Prostate gland (tissue), 2 donors: ENCODE measurements at regions not wholly inside any gene's neighbourhood (a gene's known extent, or its start where the extent isn't known, plus 50 kb on each side); places are given as distances from the start of the nearest gene placed in this dataset.
"Not testable (repeated sequence)": the region's sequence is repeated elsewhere in the genome, so short reads cannot be mapped to it uniquely, and the experiment has no call there.

Source experiments
- DNase-seq: peaks from one replicate; pipeline ENCODE4 v3.0.0-alpha.2; 2019; ENCODE audit warnings: low spot score
- H3K27ac ChIP-seq, 2 donors: fragments of 200-600 bp; sonication (generic); 2 replicates each; pipeline ENCODE4 v1.5.1; 2017 to 2019
- H3K27me3 ChIP-seq: fragments of 200-600 bp; sonication (generic); replicated peaks from 2 replicates; pipeline ENCODE4 v1.5.1; 2019; ENCODE audit not compliant: insufficient read depth
- H3K36me3 ChIP-seq, 2 donors: fragments of 200-600 bp; sonication (generic); 1 replicate in 1 of 2; 2 replicates in 1 of 2; pipeline versions ENCODE4 v1.5.1 to v1.8.1; 2017 to 2019
- H3K4me1 ChIP-seq: fragments of 200-600 bp; sonication (generic); replicated peaks from 2 replicates; pipeline ENCODE4 v1.5.1; 2019
- H3K4me3 ChIP-seq, 2 donors: fragments of 200-600 bp; sonication (generic); 2 replicates each; pipeline ENCODE4 v1.5.1; 2017 to 2019
- H3K9me3 ChIP-seq: fragments of 200-600 bp; sonication (generic); 2 replicates; pipeline ENCODE4 v1.5.1; 2017
- CTCF ChIP-seq, 4 experiments: fragments of 200-600 bp in 2 of 4; fragments of 450-650 bp in 2 of 4; sonication (generic) in 2 of 4; IDR thresholded peaks; 1 replicate in 3 of 4; 2 replicates in 1 of 4; pipeline ENCODE4 v1.5.1; 2016 to 2019; ENCODE audit warnings: antibody characterized with exemption in 4 of 4, mild to moderate bottlenecking in 2 of 4, moderate library complexity in 2 of 4
- POLR2A ChIP-seq: fragments of 450-650 bp; IDR thresholded peaks from one replicate; pipeline ENCODE4 v1.6.1; 2016; ENCODE audit warnings: antibody characterized with exemption, mild to moderate bottlenecking
- POLR2AphosphoS5 ChIP-seq: sonication (generic); formaldehyde crosslinking; IDR thresholded peaks from one replicate; pipeline ENCODE4 v1.6.1; 2017; ENCODE audit warnings: antibody characterized with exemption
- WGBS: methylation state at CpG from one replicate; pipeline ENCODE4 v1.1.5; 2018; 5-methylcytosine and 5-hydroxymethylcytosine counted together
- intact Hi-C: fragments of 100-400 bp; cut with DNase I; formaldehyde crosslinking; loops from one replicate; pipeline ENCODE4 v1.14.2; 2022

GRCh38 chr11:23471878-23472277 lies 611.6 kb upstream of the CCDC179 start:
- Histone ChIP-seq H3K36me3 (no peaks in the 10 kb centered on the region), H3K27ac (no peak overlapping the region), H3K4me1 (no peaks in the 10 kb centered on the region), H3K4me3 (no peak overlapping the region), H3K27me3 (no peaks in the 10 kb centered on the region), H3K9me3 (no peaks in the 10 kb centered on the region)
- 82% methylated on average over 2 of the region's 2 CpGs for WGBS
- intact Hi-C loops = no loop called here
- TF ChIP-seq CTCF (IDR thresholded peaks at IDR 0.05) = no peak
- no peak for DNase-seq

- Histone ChIP-seq H3K9me3 (no peaks in the 10 kb centered on the region), H3K4me1 (no peaks in the 10 kb centered on the region), H3K36me3 (no peaks in the 10 kb centered on the region), H3K4me3 (no peak overlapping the region), H3K27me3 (no peaks in the 10 kb centered on the region), H3K27ac (no peak overlapping the region)
- no peak for TF ChIP-seq POLR2A
- TF ChIP-seq POLR2AphosphoS5 = no peak
- TF ChIP-seq CTCF (IDR thresholded peaks at IDR 0.05) = no peak
- intact Hi-C loops = no loop called here
- DNase-seq = no peak
These were observed 613.5 kb upstream of the CCDC179 start for GRCh38 chr11:23473782-23474181.

GRCh38 chr11:23480736-23481135 lies 620.5 kb upstream of the CCDC179 start:
- no peaks in the 10 kb centered on the region for H3K27me3 ChIP-seq
- H3K4me3 ChIP-seq = no peak overlapping the region
- intact Hi-C loops = no loop called here
- no peak for TF ChIP-seq CTCF (IDR thresholded peaks at IDR 0.05)
- TF ChIP-seq POLR2A = no peak
- no peak for TF ChIP-seq POLR2AphosphoS5
- no peaks in the 10 kb centered on the region for H3K9me3 ChIP-seq
- H3K4me1 ChIP-seq = peaks cover 2% of the 10 kb centered on the region
- no peaks in the 10 kb centered on the region for H3K36me3 ChIP-seq
- no peak for DNase-seq
- H3K27ac ChIP-seq = no peak overlapping the region

- DNase-seq, intact Hi-C loops, H3K27me3 ChIP-seq, H3K4me1 ChIP-seq, H3K4me3 ChIP-seq, H3K36me3 ChIP-seq, H3K9me3 ChIP-seq, H3K27ac ChIP-seq: not testable (repeated sequence)
- WGBS = 40% methylated on average over 3 of the region's 3 CpGs
These were observed 623.9 kb upstream of the CCDC179 start for GRCh38 chr11:23484146-23484545.

GRCh38 chr11:23484618-23485017 lies 624.3 kb upstream of the CCDC179 start:
- H3K4me3 ChIP-seq, H3K27me3 ChIP-seq, DNase-seq, H3K9me3 ChIP-seq, H3K27ac ChIP-seq, H3K4me1 ChIP-seq, intact Hi-C loops, H3K36me3 ChIP-seq: not testable (repeated sequence)
- WGBS = 96% methylated on average over 3 of the region's 3 CpGs

GRCh38 chr11:23490557-23491235 lies 630.4 kb upstream of the CCDC179 start:
- WGBS = 37% methylated on average over 3 of the region's 3 CpGs
- intact Hi-C loops = no loop called here
- DNase-seq = no peak

More at GRCh38 chr11:23490557-23491235, 630.4 kb upstream of the CCDC179 start:
- TF ChIP-seq POLR2A (no peak), CTCF (IDR thresholded peaks at IDR 0.05) (no peak), POLR2AphosphoS5 (no peak)
- Histone ChIP-seq H3K27ac (no peak overlapping the region), H3K27me3 (no peaks in the 10 kb centered on the region), H3K36me3 (no peaks in the 10 kb centered on the region), H3K4me1 (no peaks in the 10 kb centered on the region), H3K4me3 (no peak overlapping the region), H3K9me3 (no peaks in the 10 kb centered on the region)
